ENCODE measurements at regions not wholly inside any gene's neighbourhood (a gene's known extent, or its start where the extent isn't known, plus 50 kb on each side); places are given as distances from the start of the nearest gene placed in this dataset.

GRCh38 chr11:80973786-80974185 lies 1533.0 kb upstream of the TENM4 start:
- no peak for TF ChIP-seq CTCF (IDR thresholded peaks at IDR 0.05)
- TF ChIP-seq POLR2A (IDR thresholded peaks at IDR 0.05), result no peak

Measured in Peyer's patch (tissue), 4 donors.